ENCODE measurements at regions not wholly inside any gene's neighbourhood (a gene's known extent, or its start where the extent isn't known, plus 50 kb on each side); places are given as distances from the start of the nearest gene placed in this dataset.

GRCh38 chr12:77435446-77436091, 370.2 kb upstream of the E2F7 start:
- SMC1A ChIA-PET (ENCODE audit: uncharacterized antibody, unreplicated experiment), result no interaction called here
- Histone ChIP-seq H3K9me3 (replicated peaks; ENCODE audit: control insufficient read depth, insufficient read depth, low read length) (no peaks in the 10 kb centered on the region), H3K9ac (ENCODE audit: control insufficient read depth, insufficient read depth, low read length) (no peak overlapping the region), H3K27me3 (replicated peaks in 1 of 2; ENCODE audit: control insufficient read depth in 2 of 2, insufficient read depth in 2 of 2, low read length in 1 of 2) (no peaks in the 10 kb centered on the region), H3K4me3 (no peak overlapping the region), H3K27ac (ENCODE audit: control insufficient read depth, insufficient read depth) (no peak overlapping the region), H3K4me2 (ENCODE audit: control insufficient read depth, insufficient read depth) (no peak overlapping the region), H3K4me1 (ENCODE audit: control insufficient read depth, insufficient read depth, low read length) (no peaks in the 10 kb centered on the region), H3K36me3 (ENCODE audit: control insufficient read depth in 2 of 2, insufficient read depth in 2 of 2, low read length in 1 of 2) (no peaks in the 10 kb centered on the region), H3K79me2 (ENCODE audit: control insufficient read depth, insufficient read depth, low read length) (no peaks in the 10 kb centered on the region), H2AFZ (ENCODE audit: control insufficient read depth, low read depth, low read length) (no peak overlapping the region), H4K20me1 (ENCODE audit: control insufficient read depth, insufficient read depth) (no peaks in the 10 kb centered on the region)
- TF ChIP-seq CBX5 (IDR thresholded peaks at IDR 0.05; ENCODE audit: low read depth) (no peak), POLR2AphosphoS5 (IDR thresholded peaks at IDR 0.05; ENCODE audit: low read length) (no peak), CHD4 (IDR thresholded peaks at IDR 0.05) (no peak), ZNF622 (IDR thresholded peaks at IDR 0.05) (no peak), ZNF384 (IDR thresholded peaks at IDR 0.05; ENCODE audit: borderline replicate concordance, low read depth, low read length) (no peak), HCFC1 (IDR thresholded peaks at IDR 0.05; ENCODE audit: low read length) (no peak), STAT1 (conservative IDR thresholded peaks at IDR 0.05) (no peak), TCF12 (IDR thresholded peaks at IDR 0.05; ENCODE audit: low read depth, low read length) (no peak), CHD1 (IDR thresholded peaks at IDR 0.05; ENCODE audit: low read depth, low read length) (no peak), JUND (IDR thresholded peaks at IDR 0.05; ENCODE audit: low read depth, low read length) (no peak), PAX8 (IDR thresholded peaks at IDR 0.05) (no peak), BCL11A (IDR thresholded peaks at IDR 0.05; ENCODE audit: low read depth, low read length) (no peak), EP300 (IDR thresholded peaks at IDR 0.05; ENCODE audit: borderline replicate concordance in 1 of 2, control insufficient read depth in 1 of 2, low read depth in 2 of 2, low read length in 2 of 2) (no peak), MTA2 (IDR thresholded peaks at IDR 0.05; ENCODE audit: low read depth) (no peak), ZSCAN29 (IDR thresholded peaks at IDR 0.05) (no peak), USF2 (IDR thresholded peaks at IDR 0.05; ENCODE audit: borderline replicate concordance, low read depth, low read length) (no peak), NFYA (IDR thresholded peaks at IDR 0.05; ENCODE audit: borderline replicate concordance, low read depth, low read length) (no peak), EZH2 (IDR thresholded peaks at IDR 0.05; ENCODE audit: borderline replicate concordance, control insufficient read depth, low read depth, low read length) (no peak), IRF4 (IDR thresholded peaks at IDR 0.05; ENCODE audit: low read depth, low read length) (no peak)
- in situ Hi-C loops (cut with MboI), result no loop called here
- POLR2A ChIA-PET, result no interaction called here
- no peak for ATAC-seq
- BruUV-seq (replicated peaks), result no TSS peak
- WGBS (ENCODE audit: insufficient coverage, insufficient replicate concordance, low lambda C conversion rate, missing lambda C conversion rate), result 10% methylated on average over 5 of the region's 5 CpGs
- RAD21 ChIA-PET (ENCODE audit: unreplicated experiment), result no interaction called here
- no peak for FAIRE-seq
- CTCF ChIA-PET, result no interaction called here
- no peak for DNase-seq (ENCODE audit: low read depth, low spot score)
- intact Hi-C loops (cut with micrococcal nuclease; ENCODE audit: unreplicated experiment), result no loop called here

Measured in GM12878 (cell line).